HepG2 (cell line): ENCODE measurements at regions not wholly inside any gene's neighbourhood (a gene's known extent, or its start where the extent isn't known, plus 50 kb on each side); places are given as distances from the start of the nearest gene placed in this dataset.

Experiments
- CBX1 ChIP-seq: IDR thresholded peaks from one replicate; pipeline ENCODE4 v1.6.1; 2016; ENCODE audit warnings: antibody characterized with exemption, low read depth
- CHD2 ChIP-seq: IDR thresholded peaks from 2 replicates; pipeline ENCODE4 v1.6.1; 2011; ENCODE audit warnings: low read depth, low read length, improper control_type of control experiment
- FOXO1 ChIP-seq: sonication (generic); formaldehyde crosslinking; IDR thresholded peaks from 2 replicates; pipeline ENCODE4 v1.4.0; 2020; ENCODE audit warnings: missing genetic modification reagents
- GATAD2A ChIP-seq: IDR thresholded peaks from 2 replicates; pipeline ENCODE4 v1.6.1; 2016
- HDAC2 ChIP-seq: sonication (generic); formaldehyde crosslinking; IDR thresholded peaks from 2 replicates; pipeline ENCODE4 v1.4.0; 2020; ENCODE audit warnings: missing genetic modification reagents
- HOMEZ ChIP-seq: IDR thresholded peaks from 2 replicates; pipeline ENCODE4 v1.6.1; 2016; ENCODE audit warnings: low read depth
- MED13 ChIP-seq: sonication (generic); formaldehyde crosslinking; IDR thresholded peaks from 2 replicates; pipeline ENCODE4 v1.5.0; 2020; ENCODE audit warnings: missing genetic modification reagents
- NFYC ChIP-seq: IDR thresholded peaks from 2 replicates; pipeline ENCODE4 v1.6.1; 2016; ENCODE audit warnings: missing genetic modification reagents, missing compliant biosample characterization
- SOX13 ChIP-seq, 3 experiments: fragments of 450-650 bp in 1 of 3; sonication (generic) in 1 of 3; formaldehyde crosslinking in 1 of 3; IDR thresholded peaks in 2 of 3; conservative IDR thresholded peaks in 1 of 3; 2 replicates each; pipeline versions ENCODE4 v1.5.0 to v1.6.1; 2016 to 2020; ENCODE audit warnings: antibody characterized with exemption in 1 of 3, mild to moderate bottlenecking in 1 of 3, missing compliant biosample characterization in 1 of 3, missing genetic modification reagents in 1 of 3, moderate library complexity in 1 of 3
- TBX3 ChIP-seq: fragments of 450-650 bp; IDR thresholded peaks from 2 replicates; pipeline ENCODE4 v1.6.1; 2017; ENCODE audit warnings: antibody characterized with exemption, mild to moderate bottlenecking, inconsistent platforms, borderline replicate concordance
- TCF7 ChIP-seq: sonication (generic); IDR thresholded peaks from 2 replicates; pipeline ENCODE4 v1.6.1; 2016; ENCODE audit warnings: antibody characterized with exemption, low read depth
- ZMYM4 ChIP-seq: sonication (generic); formaldehyde crosslinking; IDR thresholded peaks from 2 replicates; pipeline ENCODE4 v1.8.1; 2023; ENCODE audit warnings: mild to moderate bottlenecking, missing genetic modification reagents
- ZNF607 ChIP-seq: sonication (generic); formaldehyde crosslinking; IDR thresholded peaks from 2 replicates; pipeline ENCODE4 v1.5.1; 2020; ENCODE audit warnings: missing genetic modification reagents, mild to moderate bottlenecking, borderline replicate concordance
- ZNF619 ChIP-seq: sonication (generic); formaldehyde crosslinking; IDR thresholded peaks from 2 replicates; pipeline ENCODE4 v1.4.0; 2020; ENCODE audit warnings: mild to moderate bottlenecking, missing genetic modification reagents
- TF ChIP-seq, protein P1 (sequence below): IDR thresholded peaks from 2 replicates; pipeline ENCODE4 v1.6.1; 2016; ENCODE audit warnings: low read depth, missing genetic modification reagents, missing compliant biosample characterization
- TF ChIP-seq, protein P2 (sequence below): IDR thresholded peaks from 2 replicates; pipeline ENCODE4 v1.6.1; 2016; ENCODE audit warnings: low read depth, borderline replicate concordance
- TF ChIP-seq, protein P3 (sequence below): sonication (generic); formaldehyde crosslinking; conservative IDR thresholded peaks from 2 replicates; pipeline ENCODE4 v1.8.0; 2022; ENCODE audit warnings: missing genetic modification reagents
- TF ChIP-seq, protein P4 (sequence below): sonication (generic); formaldehyde crosslinking; conservative IDR thresholded peaks from 2 replicates; pipeline ENCODE4 v1.8.1; 2023; ENCODE audit warnings: missing genetic modification reagents

GRCh38 chr6:137313928-137314855 lies 95.0 kb upstream of the IFNGR1 start (continued):
- TF ChIP-seq SOX13 (IDR thresholded peaks at IDR 0.05) (no peak), SOX13 (CRISPR knock-in tag; conservative IDR thresholded peaks at IDR 0.05 in 1 of 2, IDR thresholded peaks at IDR 0.05 in 1 of 2) (peak in 1 of 2 experiments; percentile 50; a peak in 1 of 4 replicates), MED13 (CRISPR knock-in tag) (no peak), TCF7 (no peak), CHD2 (no peak), ZNF619 (CRISPR knock-in tag) (no peak), ZMYM4 (0 out of 2 replicates have a peak, but pooled peaks have one; percentile 37), ZNF607 (CRISPR knock-in tag) (no peak), CBX1 (no peak), HDAC2 (no peak), NFYC (CRISPR knock-in tag) (no peak), HOMEZ (CRISPR knock-in tag) (no peak; the same call in 1 of the 2 replicates), FOXO1 (CRISPR knock-in tag) (no peak), TBX3 (no peak), GATAD2A (peak; percentile 55; the same call in 1 of the 2 replicates)
- TF ChIP-seq, protein P1, sequence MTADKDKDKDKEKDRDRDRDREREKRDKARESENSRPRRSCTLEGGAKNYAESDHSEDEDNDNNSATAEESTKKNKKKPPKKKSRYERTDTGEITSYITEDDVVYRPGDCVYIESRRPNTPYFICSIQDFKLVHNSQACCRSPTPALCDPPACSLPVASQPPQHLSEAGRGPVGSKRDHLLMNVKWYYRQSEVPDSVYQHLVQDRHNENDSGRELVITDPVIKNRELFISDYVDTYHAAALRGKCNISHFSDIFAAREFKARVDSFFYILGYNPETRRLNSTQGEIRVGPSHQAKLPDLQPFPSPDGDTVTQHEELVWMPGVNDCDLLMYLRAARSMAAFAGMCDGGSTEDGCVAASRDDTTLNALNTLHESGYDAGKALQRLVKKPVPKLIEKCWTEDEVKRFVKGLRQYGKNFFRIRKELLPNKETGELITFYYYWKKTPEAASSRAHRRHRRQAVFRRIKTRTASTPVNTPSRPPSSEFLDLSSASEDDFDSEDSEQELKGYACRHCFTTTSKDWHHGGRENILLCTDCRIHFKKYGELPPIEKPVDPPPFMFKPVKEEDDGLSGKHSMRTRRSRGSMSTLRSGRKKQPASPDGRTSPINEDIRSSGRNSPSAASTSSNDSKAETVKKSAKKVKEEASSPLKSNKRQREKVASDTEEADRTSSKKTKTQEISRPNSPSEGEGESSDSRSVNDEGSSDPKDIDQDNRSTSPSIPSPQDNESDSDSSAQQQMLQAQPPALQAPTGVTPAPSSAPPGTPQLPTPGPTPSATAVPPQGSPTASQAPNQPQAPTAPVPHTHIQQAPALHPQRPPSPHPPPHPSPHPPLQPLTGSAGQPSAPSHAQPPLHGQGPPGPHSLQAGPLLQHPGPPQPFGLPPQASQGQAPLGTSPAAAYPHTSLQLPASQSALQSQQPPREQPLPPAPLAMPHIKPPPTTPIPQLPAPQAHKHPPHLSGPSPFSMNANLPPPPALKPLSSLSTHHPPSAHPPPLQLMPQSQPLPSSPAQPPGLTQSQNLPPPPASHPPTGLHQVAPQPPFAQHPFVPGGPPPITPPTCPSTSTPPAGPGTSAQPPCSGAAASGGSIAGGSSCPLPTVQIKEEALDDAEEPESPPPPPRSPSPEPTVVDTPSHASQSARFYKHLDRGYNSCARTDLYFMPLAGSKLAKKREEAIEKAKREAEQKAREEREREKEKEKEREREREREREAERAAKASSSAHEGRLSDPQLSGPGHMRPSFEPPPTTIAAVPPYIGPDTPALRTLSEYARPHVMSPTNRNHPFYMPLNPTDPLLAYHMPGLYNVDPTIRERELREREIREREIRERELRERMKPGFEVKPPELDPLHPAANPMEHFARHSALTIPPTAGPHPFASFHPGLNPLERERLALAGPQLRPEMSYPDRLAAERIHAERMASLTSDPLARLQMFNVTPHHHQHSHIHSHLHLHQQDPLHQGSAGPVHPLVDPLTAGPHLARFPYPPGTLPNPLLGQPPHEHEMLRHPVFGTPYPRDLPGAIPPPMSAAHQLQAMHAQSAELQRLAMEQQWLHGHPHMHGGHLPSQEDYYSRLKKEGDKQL (CRISPR knock-in tag) = no peak
- TF ChIP-seq, protein P2, sequence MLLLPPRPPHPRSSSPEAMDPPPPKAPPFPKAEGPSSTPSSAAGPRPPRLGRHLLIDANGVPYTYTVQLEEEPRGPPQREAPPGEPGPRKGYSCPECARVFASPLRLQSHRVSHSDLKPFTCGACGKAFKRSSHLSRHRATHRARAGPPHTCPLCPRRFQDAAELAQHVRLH (CRISPR knock-in tag) = 0 out of 2 replicates have a peak, but pooled peaks have one; percentile 20
- TF ChIP-seq, protein P3, sequence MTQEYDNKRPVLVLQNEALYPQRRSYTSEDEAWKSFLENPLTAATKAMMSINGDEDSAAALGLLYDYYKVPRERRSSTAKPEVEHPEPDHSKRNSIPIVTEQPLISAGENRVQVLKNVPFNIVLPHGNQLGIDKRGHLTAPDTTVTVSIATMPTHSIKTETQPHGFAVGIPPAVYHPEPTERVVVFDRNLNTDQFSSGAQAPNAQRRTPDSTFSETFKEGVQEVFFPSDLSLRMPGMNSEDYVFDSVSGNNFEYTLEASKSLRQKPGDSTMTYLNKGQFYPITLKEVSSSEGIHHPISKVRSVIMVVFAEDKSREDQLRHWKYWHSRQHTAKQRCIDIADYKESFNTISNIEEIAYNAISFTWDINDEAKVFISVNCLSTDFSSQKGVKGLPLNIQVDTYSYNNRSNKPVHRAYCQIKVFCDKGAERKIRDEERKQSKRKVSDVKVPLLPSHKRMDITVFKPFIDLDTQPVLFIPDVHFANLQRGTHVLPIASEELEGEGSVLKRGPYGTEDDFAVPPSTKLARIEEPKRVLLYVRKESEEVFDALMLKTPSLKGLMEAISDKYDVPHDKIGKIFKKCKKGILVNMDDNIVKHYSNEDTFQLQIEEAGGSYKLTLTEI (CRISPR knock-in tag) = no peak
- TF ChIP-seq, protein P4, sequence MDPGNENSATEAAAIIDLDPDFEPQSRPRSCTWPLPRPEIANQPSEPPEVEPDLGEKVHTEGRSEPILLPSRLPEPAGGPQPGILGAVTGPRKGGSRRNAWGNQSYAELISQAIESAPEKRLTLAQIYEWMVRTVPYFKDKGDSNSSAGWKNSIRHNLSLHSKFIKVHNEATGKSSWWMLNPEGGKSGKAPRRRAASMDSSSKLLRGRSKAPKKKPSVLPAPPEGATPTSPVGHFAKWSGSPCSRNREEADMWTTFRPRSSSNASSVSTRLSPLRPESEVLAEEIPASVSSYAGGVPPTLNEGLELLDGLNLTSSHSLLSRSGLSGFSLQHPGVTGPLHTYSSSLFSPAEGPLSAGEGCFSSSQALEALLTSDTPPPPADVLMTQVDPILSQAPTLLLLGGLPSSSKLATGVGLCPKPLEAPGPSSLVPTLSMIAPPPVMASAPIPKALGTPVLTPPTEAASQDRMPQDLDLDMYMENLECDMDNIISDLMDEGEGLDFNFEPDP (CRISPR knock-in tag) = 0 out of 2 replicates have a peak, but pooled peaks have one; percentile 85
